Mesenteric fat pad (tissue), 1 donor: ENCODE measurements at regions not wholly inside any gene's neighbourhood (a gene's known extent, or its start where the extent isn't known, plus 50 kb on each side); places are given as distances from the start of the nearest gene placed in this dataset.
"Not testable (repeated sequence)": the region's sequence is repeated elsewhere in the genome, so short reads cannot be mapped to it uniquely, and the experiment has no call there.

Source experiments
- DNase-seq: peaks from one replicate; pipeline ENCODE4 v3.0.0-alpha.2; 2020; ENCODE audit warnings: low spot score
- donor health status: DM: yes; HTN: yes; CAD: no.

DNA sequence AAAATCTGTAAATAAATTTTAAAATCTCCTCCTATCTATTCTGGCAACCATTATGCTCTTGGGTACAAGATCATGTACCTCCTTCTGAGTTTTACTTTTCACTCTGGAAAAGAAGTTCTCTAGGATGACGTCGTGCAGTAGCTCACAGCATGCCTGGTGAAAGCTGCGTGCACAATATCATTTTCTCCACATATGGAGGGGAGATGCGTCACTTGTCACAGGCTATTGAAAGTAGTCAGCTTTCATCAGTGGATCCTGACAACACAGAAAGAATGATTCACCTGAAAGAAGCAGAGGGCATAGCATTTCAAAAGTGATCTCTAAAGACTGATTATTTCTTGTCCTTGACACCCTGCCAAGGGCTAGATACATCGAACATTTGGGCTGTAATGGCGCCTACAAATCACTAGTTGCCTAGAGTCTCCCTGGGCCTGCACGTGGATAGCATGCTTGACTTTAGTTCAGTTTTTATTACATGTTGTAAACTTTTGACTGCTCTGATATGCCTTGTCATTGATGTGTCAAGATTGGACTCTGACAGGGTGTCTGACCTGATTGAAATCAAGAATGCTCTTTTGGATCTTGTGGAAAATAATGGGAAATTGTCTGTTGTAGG is 1365.6 kb downstream of the OLFM4 start:
- DNase-seq, result no peak

DNA sequence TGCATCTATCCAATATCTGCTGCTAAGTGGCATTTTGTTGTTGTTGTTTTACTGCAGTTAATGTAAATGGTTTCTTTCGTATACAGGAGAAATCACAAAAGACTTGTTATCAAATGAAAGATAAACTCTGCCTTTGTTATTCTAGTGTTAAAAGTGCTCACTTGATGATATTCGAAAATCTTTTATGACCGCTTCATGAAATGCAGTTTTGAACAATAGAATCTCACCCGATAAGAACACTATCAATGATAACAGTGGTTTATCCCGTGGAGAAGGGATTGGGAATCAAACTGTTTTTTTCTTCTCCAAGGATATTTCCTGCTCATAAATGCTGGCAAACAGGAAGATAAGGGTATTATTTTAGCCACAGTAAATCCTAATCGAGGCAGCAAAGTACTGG is 1366.3 kb downstream of the OLFM4 start:
- no peak for DNase-seq

- DNase-seq, result no peak
Measured at GRCh38 chr13:54402495-54402894, 1373.9 kb downstream of the OLFM4 start.

GRCh38 chr13:54415753-54416366 is 1387.2 kb downstream of the OLFM4 start:
- DNase-seq, result no peak

GRCh38 chr13:54422946-54423345 is 1394.3 kb downstream of the OLFM4 start:
- not testable (repeated sequence) for DNase-seq

DNA sequence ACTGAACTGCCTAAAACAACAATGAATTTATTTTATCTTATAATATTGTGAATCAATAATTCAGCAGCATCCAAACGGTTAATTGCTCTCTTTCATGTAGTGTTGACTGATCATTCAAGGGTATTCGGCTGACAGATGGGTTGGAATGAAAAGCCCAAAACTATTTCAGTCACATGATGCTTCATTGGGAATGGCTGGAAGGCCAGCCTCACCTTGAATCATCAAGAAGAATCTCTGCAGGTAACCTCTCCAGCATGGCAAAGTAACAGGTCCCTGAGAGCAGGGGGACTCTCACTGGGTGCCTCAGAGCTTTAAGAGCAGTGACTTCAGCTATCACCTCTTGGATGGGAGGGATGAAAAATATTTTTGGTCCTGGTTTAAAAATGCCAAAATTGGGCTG is 1395.7 kb downstream of the OLFM4 start:
- no peak for DNase-seq

- no peak for DNase-seq
Measured at GRCh38 chr13:54433493-54434206, 1405.0 kb downstream of the OLFM4 start.

- not testable (repeated sequence) for DNase-seq
Measured at GRCh38 chr13:54440853-54441400, 1412.3 kb downstream of the OLFM4 start.

DNA sequence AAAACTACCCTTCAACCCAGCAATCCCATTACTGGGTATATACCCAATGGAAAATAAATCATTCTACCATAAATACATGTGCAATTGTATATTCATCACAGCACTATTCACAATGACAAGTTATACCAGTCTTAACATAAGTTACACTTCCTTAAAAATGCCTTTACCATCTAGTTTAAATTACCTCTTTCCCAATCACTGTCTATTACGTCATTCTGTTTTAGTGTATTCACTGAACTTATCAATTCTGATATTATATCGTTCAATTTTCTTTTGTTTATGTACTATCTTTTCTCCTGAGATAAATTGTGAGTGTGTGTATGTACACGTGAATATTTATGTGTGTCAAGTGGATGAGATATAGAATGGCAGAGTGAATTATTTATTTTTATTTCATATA is 1416.8 kb downstream of the OLFM4 start:
- DNase-seq, result no peak

- DNase-seq, result no peak
Measured at GRCh38 chr13:54445865-54446264, 1417.3 kb downstream of the OLFM4 start.

- DNase-seq, result no peak
Measured at GRCh38 chr13:54449922-54450321, 1421.3 kb downstream of the OLFM4 start.

DNA sequence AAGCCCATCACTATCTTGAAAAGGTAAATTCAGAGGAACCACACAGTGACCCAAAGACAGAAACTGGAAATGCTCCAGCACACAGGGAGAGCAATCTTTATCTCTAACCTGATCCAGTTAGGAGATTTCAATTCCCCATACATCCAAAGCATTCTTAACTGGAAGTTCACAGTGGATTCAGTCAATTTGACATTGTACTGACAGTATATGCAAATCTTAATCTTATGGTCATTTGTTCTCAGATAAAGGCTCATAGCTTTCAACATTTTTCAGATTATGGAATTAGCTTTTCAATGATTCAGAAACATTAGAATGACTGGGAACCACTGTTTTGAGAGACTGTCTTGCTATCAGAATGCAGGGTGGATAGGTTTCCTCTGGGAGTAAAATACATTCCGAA is 1455.6 kb downstream of the OLFM4 start:
- no peak for DNase-seq

DNA sequence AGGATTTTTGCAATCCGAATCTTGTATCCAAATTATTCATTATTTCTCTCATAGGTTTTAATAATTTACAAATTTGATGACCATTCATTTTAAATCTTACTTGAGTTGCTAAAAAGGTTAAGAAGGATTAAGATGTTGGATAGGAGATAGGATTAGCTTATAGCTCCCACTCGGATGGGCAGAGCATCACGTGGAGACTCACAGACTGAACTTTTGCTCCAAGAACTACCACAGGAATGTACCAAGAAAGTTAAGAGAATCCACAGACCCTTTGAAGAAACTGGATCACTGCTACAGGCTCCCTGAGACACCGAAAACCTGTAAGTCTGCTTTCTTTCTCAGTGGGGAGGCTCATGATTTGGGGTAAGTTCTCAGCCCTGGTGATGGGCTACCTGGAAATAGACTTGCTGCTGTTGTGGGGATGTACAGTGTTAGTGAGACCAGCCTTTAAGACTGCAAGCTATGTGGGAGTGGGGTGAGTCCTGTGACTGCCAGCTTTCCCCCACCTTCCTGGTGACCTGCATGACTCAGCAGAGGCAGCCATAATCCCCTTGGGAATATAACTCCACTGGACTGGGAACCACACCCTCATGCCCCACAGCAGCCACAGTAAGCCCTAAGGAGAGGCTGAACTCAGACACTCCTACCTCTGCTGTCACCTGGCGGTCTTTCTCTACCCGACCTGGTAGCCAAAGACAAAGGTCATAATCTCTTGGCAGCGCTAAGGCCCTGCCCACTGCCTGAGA is 1458.0 kb downstream of the OLFM4 start:
- DNase-seq, result no peak

- DNase-seq, result no peak
Measured at GRCh38 chr13:54489359-54489758, 1460.7 kb downstream of the OLFM4 start.

DNA sequence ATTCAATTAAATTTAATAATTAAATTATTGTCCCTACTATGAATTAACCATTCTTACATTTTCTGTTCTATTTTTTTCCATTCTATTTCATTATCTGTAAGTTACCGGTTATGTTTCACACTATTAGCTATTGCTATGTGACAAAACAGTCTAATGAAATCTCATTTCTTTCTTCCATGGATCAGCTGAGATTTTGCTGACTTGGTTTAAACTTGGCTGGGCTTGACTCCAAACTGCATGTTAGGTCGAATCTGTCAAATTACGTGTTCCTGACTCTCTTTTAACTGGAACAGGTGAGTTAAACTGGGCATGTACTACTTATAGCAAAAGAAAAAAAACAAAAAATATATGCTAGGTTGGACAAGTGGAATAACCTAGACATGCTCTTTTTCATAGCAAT is 1464.4 kb downstream of the OLFM4 start:
- DNase-seq, result no peak

DNA sequence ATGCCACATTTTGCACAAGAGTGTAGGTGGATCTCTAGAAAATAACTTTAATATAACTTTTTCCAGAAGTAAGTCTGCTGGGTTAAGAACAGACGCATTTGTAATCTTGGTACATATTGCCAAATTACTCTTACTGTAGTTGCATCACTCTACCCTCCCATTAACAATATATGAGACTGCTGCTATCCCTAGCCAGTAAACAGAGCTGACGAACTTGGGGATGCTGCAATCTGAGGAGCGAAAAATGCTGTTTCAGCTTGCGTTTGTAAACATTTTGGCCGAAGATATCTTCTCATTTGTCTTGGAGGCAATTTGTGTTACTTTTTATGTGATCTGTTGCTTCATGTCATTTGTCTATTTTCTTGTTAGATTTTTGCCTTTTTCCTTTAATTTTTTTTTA is 1482.8 kb downstream of the OLFM4 start:
- DNase-seq, result no peak

- DNase-seq, result no peak
Measured at GRCh38 chr13:54513254-54513653, 1484.6 kb downstream of the OLFM4 start.

DNA sequence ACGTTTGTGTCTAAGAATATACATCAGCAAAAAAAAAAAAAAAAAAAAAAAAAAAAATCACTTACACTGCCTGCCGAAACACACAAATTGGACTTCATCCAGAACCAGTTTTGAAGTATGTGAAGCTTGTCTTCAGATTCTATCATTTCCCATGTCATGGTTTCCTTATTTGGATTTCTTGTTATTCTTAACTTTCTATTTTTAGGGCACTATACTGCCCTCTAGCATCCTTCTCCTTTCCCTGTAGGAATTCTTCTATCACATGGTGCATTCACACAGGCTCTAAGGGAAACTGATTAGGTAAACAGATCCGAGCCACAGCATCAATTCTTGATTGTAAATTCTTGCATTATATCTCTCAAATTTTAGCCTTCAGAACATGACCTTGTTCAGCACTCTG is 1507.5 kb downstream of the OLFM4 start:
- DNase-seq, result no peak

DNA sequence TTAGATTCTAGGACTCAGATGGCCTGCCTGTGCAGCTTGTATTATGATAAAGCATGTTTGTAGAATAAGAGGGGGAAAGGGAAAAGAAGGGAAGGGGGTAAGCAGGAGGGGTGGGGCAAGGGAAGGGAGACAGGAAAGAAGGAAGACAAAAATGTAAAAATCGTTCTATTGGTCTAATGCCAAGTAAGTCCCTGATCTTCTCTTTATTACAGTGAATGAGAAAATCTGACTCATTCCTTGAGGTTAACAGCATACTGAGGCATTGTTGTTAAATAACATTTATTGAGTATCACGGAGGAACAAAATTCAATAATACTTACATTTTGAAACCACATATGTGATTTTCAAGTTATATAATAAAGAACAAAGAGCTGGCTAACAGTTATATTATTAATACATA is 1534.7 kb downstream of the OLFM4 start:
- no peak for DNase-seq

GRCh38 chr13:54572037-54572436 is 1543.4 kb downstream of the OLFM4 start:
- DNase-seq, result not testable (repeated sequence)

DNA sequence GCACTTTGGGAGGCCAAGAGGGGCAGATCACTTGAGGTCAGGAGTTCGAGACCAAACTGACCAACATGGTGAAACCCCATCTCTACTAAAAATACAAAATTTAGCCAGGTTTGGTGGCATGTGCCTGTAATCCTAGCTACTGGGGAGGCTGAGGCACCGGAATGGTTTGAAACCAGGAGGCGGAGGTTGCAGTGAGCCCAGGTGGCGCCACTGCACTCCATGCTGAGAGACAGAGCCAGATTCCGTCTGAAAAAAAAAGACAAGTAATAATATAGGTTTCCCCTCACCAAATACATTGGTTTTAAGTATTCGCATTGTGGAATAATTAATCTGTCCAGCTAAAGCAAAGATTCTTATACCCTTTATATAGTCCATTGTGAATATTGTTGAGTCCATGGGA is 1544.6 kb downstream of the OLFM4 start:
- DNase-seq, result no peak

DNA sequence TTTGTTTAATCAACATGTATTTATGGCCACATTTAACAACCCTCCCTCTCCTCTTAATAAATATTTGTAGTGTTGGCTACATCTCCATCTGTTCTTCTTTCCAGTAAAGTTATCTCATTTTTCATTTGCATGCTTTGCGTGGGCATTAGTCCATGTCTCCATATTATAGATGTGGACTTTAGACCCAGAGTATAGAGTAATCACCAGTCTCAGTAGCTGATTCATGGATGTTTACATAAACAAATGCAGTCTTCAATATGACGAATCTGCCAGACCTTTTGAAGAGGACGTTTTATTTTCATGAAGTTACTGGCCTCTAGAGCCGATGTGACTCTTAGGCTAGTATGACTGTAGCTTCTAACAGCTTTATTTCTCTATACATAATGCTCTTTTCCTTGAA is 1546.2 kb downstream of the OLFM4 start:
- no peak for DNase-seq
